OCI-LY7 (cell line): ENCODE measurements at regions not wholly inside any gene's neighbourhood (a gene's known extent, or its start where the extent isn't known, plus 50 kb on each side); places are given as distances from the start of the nearest gene placed in this dataset.
A peak's percentile ranks its signal among the peaks of the same experiment; 100 is the strongest.

Source experiments
- BruUV-seq: library from RNA; stranded (reverse); fragments of 400-500 nt; replicated peaks from 2 replicates; lab custom pipeline; 2021; lab: Mats Ljungman, UMichigan
- CTCF ChIA-PET: fragments of 300-600 bp; sonication (Branson Sonifier 250); formaldehyde crosslinking; loops from one replicate; lab custom pipeline; 2022; ENCODE audit warnings: antibody characterized with exemption; ENCODE audit not compliant: unreplicated experiment; lab: Charles Lee
- POLR2A ChIA-PET: fragments of 300-600 bp; sonication (Branson Sonifier 250); formaldehyde crosslinking; loops from one replicate; lab custom pipeline; 2022; ENCODE audit warnings: antibody characterized with exemption; lab: Charles Lee
- DNase-seq: peaks from one replicate; pipeline ENCODE4 v3.0.0-alpha.2; 2015; ENCODE audit warnings: low spot score
- H2AFZ ChIP-seq: fragments of 200-600 bp; sonication (generic), shearing (Covaris generic); 2 replicates; pipeline ENCODE4 v1.6.1; 2014; ENCODE audit warnings: mild to moderate bottlenecking, antibody characterized with exemption, low read length, moderate library complexity
- H3K27ac ChIP-seq: fragments of 200-600 bp; sonication (generic); 2 replicates; pipeline ENCODE4 v1.5.1; 2014; ENCODE audit warnings: mixed run types, low read depth, mild to moderate bottlenecking, moderate library complexity, low read length, inconsistent platforms; ENCODE audit not compliant: poor library complexity, severe bottlenecking
- H3K36me3 ChIP-seq: fragments of 200-600 bp; sonication (generic); 2 replicates; pipeline ENCODE4 v1.6.1; 2014; ENCODE audit warnings: mild to moderate bottlenecking, antibody characterized with exemption, low read length, moderate library complexity, mixed read lengths; ENCODE audit not compliant: insufficient read depth
- H3K4me1 ChIP-seq: fragments of 200-600 bp; sonication (generic); 2 replicates; pipeline ENCODE4 v1.5.1; 2014; ENCODE audit warnings: mild to moderate bottlenecking, low read length; ENCODE audit not compliant: insufficient read depth, poor library complexity, severe bottlenecking
- H3K4me2 ChIP-seq: fragments of 200-600 bp; sonication (generic); 2 replicates; pipeline ENCODE4 v1.6.1; 2014; ENCODE audit warnings: mild to moderate bottlenecking, low read length
- H3K4me3 ChIP-seq: fragments of 200-600 bp; sonication (generic); 2 replicates; pipeline ENCODE4 v1.5.1; 2014; ENCODE audit warnings: mild to moderate bottlenecking, low read depth, low read length; ENCODE audit not compliant: poor library complexity, severe bottlenecking
- H3K79me2 ChIP-seq: fragments of 200-600 bp; sonication (generic); 2 replicates; pipeline ENCODE4 v1.6.1; 2016; ENCODE audit warnings: low read depth, mild to moderate bottlenecking, low read length, moderate library complexity, mixed read lengths; ENCODE audit not compliant: insufficient read depth
- H3K9me2 ChIP-seq: fragments of 200-600 bp; sonication (generic); 2 replicates; pipeline ENCODE4 v1.6.1; 2016; ENCODE audit warnings: mild to moderate bottlenecking, low read length, mixed read lengths; ENCODE audit not compliant: insufficient read depth
- H3K9me3 ChIP-seq: fragments of 200-600 bp; sonication (generic); 2 replicates; pipeline ENCODE4 v1.6.1; 2014; ENCODE audit warnings: mild to moderate bottlenecking, mixed run types, low read length, mixed read lengths
- H4K20me1 ChIP-seq: fragments of 200-600 bp; sonication (generic); 2 replicates; pipeline ENCODE4 v1.6.1; 2014; ENCODE audit warnings: mild to moderate bottlenecking, antibody characterized with exemption, low read length, moderate library complexity, mixed read lengths; ENCODE audit not compliant: insufficient read depth
- CTCF ChIP-seq: fragments of 200-600 bp; sonication (generic); conservative IDR thresholded peaks from 2 replicates; pipeline ENCODE4 v1.5.1; 2014; ENCODE audit warnings: mild to moderate bottlenecking, antibody characterized with exemption, low read length, moderate library complexity, mixed read lengths
- EZH2phosphoT487 ChIP-seq: fragments of 200-600 bp; sonication (generic); IDR thresholded peaks from 2 replicates; pipeline ENCODE4 v1.6.1; 2018; ENCODE audit warnings: low read depth, borderline replicate concordance, mild to moderate bottlenecking, mixed run types, antibody characterized with exemption, low read length, moderate library complexity, mixed read lengths
- intact Hi-C: fragments of 100-400 bp; cut with micrococcal nuclease; formaldehyde crosslinking; loops from one replicate; pipeline ENCODE4 v1.10.0; 2022; ENCODE audit not compliant: unreplicated experiment

- H3K79me2 ChIP-seq = no peaks in the 10 kb centered on the region
- no peak overlapping the region for H3K27ac ChIP-seq
- intact Hi-C loops = loop anchor here (2.0 to 5.0 kb wide), 2 partner anchors 936 to 1039 kb away; no protein-coding TSS in a partner anchor
- H3K4me2 ChIP-seq = peak overlapping the region; percentile 48
- TF ChIP-seq EZH2phosphoT487 (no peak), CTCF (peak; percentile 93)
- H4K20me1 ChIP-seq = no peaks in the 10 kb centered on the region
- BruUV-seq = no TSS peak
- no peaks in the 10 kb centered on the region for H3K36me3 ChIP-seq
- ChIA-PET POLR2A (interaction anchor here (0.6 to 1.3 kb wide), 5 partner anchors 13 to 1052 kb away, joined by 3 to 4 read pairs (median 3); no protein-coding TSS in a partner anchor), CTCF (interaction anchor here (1.5 kb wide), 1 partner anchor 1039 kb away, joined by 4 read pairs; no protein-coding TSS in a partner anchor)
- H3K4me3 ChIP-seq = no peak overlapping the region
- H3K9me3 ChIP-seq = no peaks in the 10 kb centered on the region
- DNase-seq = peak; percentile 83
- H3K9me2 ChIP-seq = no peaks in the 10 kb centered on the region
- H2AFZ ChIP-seq = peak overlapping the region; percentile 99
- H3K4me1 ChIP-seq = peaks cover 4% of the 10 kb centered on the region
Observed at GRCh38 chr13:59391696-59392095, 772.0 kb downstream of the DIAPH3 start.

GRCh38 chr13:59392328-59392727 is 771.4 kb downstream of the DIAPH3 start:
- TF ChIP-seq CTCF (no peak), EZH2phosphoT487 (no peak)
- no peak overlapping the region for H3K4me3 ChIP-seq
- no peak for DNase-seq
- H3K36me3 ChIP-seq = no peaks in the 10 kb centered on the region
- no peaks in the 10 kb centered on the region for H3K9me3 ChIP-seq
- H3K4me2 ChIP-seq = no peak overlapping the region
- H3K4me1 ChIP-seq = peaks cover 4% of the 10 kb centered on the region
- ChIA-PET POLR2A (interaction anchor here (0.6 to 1.3 kb wide), 3 partner anchors 13 to 1052 kb away, joined by 3 read pairs; no protein-coding TSS in a partner anchor), CTCF (interaction anchor here (1.5 kb wide), 1 partner anchor 1039 kb away, joined by 4 read pairs; no protein-coding TSS in a partner anchor)
- no peaks in the 10 kb centered on the region for H3K9me2 ChIP-seq
- H3K27ac ChIP-seq = no peak overlapping the region
- peak overlapping the region; percentile 99 for H2AFZ ChIP-seq
- BruUV-seq = no TSS peak
- H4K20me1 ChIP-seq = no peaks in the 10 kb centered on the region
- intact Hi-C loops = loop anchor here (5.0 kb wide), 1 partner anchor 935 kb away; no protein-coding TSS in a partner anchor
- H3K79me2 ChIP-seq = no peaks in the 10 kb centered on the region

- BruUV-seq = no TSS peak
- DNase-seq = no peak
- Histone ChIP-seq H3K4me3 (no peak overlapping the region), H3K27ac (no peak overlapping the region), H4K20me1 (no peaks in the 10 kb centered on the region), H3K79me2 (no peaks in the 10 kb centered on the region), H3K4me1 (peaks cover 4% of the 10 kb centered on the region), H3K9me2 (no peaks in the 10 kb centered on the region), H3K36me3 (no peaks in the 10 kb centered on the region), H2AFZ (no peak overlapping the region), H3K4me2 (no peak overlapping the region), H3K9me3 (no peaks in the 10 kb centered on the region)
- ChIA-PET CTCF (no interaction called here), POLR2A (interaction anchor here (0.7 kb wide), 1 partner anchor 1696 kb away, joined by 4 read pairs; no protein-coding TSS in a partner anchor)
- intact Hi-C loops = loop anchor here (5.0 kb wide), 1 partner anchor 933 kb away; no protein-coding TSS in a partner anchor
- no peak for TF ChIP-seq CTCF
- TF ChIP-seq EZH2phosphoT487 = no peak
Observed at GRCh38 chr13:59394496-59394895, 769.2 kb downstream of the DIAPH3 start.
